GM12878 (cell line): ENCODE measurements at regions not wholly inside any gene's neighbourhood (a gene's known extent, or its start where the extent isn't known, plus 50 kb on each side); places are given as distances from the start of the nearest gene placed in this dataset.

ENCODE experiments used
- CTCF ChIP-seq, 3 experiments: IDR thresholded peaks in 2 of 3; conservative IDR thresholded peaks in 1 of 3; 2 replicates each; pipeline ENCODE4 v1.5.1; 2011; ENCODE audit warnings: low read depth in 3 of 3, low read length in 3 of 3, mild to moderate bottlenecking in 3 of 3, control low read depth in 2 of 3, moderate library complexity in 2 of 3, inconsistent platforms in 1 of 3, mixed read lengths in 1 of 3; ENCODE audit not compliant: control insufficient read depth in 2 of 3, insufficient read depth in 1 of 3; ENCODE audit errors: extremely low read depth in 1 of 3
- EED ChIP-seq: sonication (generic); IDR thresholded peaks from 2 replicates; pipeline ENCODE4 v1.6.1; 2016; ENCODE audit warnings: antibody characterized with exemption, low read depth
- ETV6 ChIP-seq, 2 experiments: fragments of 450-650 bp in 1 of 2; IDR thresholded peaks in 1 of 2; conservative IDR thresholded peaks in 1 of 2; 2 replicates each; pipeline ENCODE4 v1.6.1; 2014; ENCODE audit warnings: antibody characterized with exemption in 1 of 2, borderline replicate concordance in 1 of 2, low read depth in 1 of 2, mild to moderate bottlenecking in 1 of 2, moderate library complexity in 1 of 2
- EZH2 ChIP-seq: IDR thresholded peaks from 2 replicates; pipeline ENCODE4 v1.6.1; 2012; ENCODE audit warnings: low read depth, mild to moderate bottlenecking, control low read depth, inconsistent platforms, low read length, borderline replicate concordance; ENCODE audit not compliant: control insufficient read depth
- GATAD2B ChIP-seq: fragments of 450-650 bp; conservative IDR thresholded peaks from 2 replicates; pipeline ENCODE4 v1.6.1; 2017; ENCODE audit warnings: low read depth, mild to moderate bottlenecking, moderate library complexity
- IKZF2 ChIP-seq, 2 experiments: fragments of 450-650 bp; IDR thresholded peaks; 2 replicates each; pipeline ENCODE4 v1.6.1; 2017; ENCODE audit warnings: mild to moderate bottlenecking in 2 of 2, moderate library complexity in 2 of 2
- IRF4 ChIP-seq: IDR thresholded peaks from 2 replicates; pipeline ENCODE4 v1.6.1; 2011; ENCODE audit warnings: low read depth, low read length
- JUNB ChIP-seq: IDR thresholded peaks from 2 replicates; pipeline ENCODE4 v1.6.1; 2016; ENCODE audit warnings: antibody characterized with exemption, mild to moderate bottlenecking
- MEF2B ChIP-seq: fragments of 450-650 bp; IDR thresholded peaks from 2 replicates; pipeline ENCODE4 v1.6.1; 2018; ENCODE audit warnings: mild to moderate bottlenecking, moderate library complexity; ENCODE audit not compliant: partially characterized antibody, poor library complexity, severe bottlenecking
- POLR2A ChIP-seq: IDR thresholded peaks from 2 replicates; pipeline ENCODE4 v1.6.1; 2011; ENCODE audit warnings: low read depth, mild to moderate bottlenecking, low read length
- SP1 ChIP-seq: IDR thresholded peaks from one replicate; pipeline ENCODE4 v1.6.1; 2011; ENCODE audit warnings: low read depth, low read length

DNA sequence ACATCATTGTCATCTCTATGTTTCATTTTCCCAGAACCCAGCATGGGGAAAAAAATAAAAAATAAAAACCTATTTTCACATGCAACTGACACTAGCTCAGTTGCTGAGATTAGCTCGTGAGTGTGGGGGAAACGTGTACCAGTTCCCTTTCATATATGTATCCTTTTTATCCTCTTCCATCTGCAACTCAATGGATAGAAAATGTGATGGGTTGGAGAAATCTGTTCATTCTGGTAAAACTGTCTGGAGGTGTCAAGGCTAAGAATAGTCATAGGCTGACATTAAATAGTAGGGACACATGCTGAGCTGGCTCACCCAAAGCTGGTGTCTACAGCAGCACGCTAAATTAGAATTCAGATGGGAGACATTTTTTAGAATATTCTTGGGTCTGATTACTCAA lies 519.3 kb downstream of the ELAVL2 start:
- TF ChIP-seq SP1 = no peak
- no peak for TF ChIP-seq JUNB
- TF ChIP-seq IRF4 = no peak
- no peak for TF ChIP-seq CTCF (IDR thresholded peaks at IDR 0.05 in 2 of 3, conservative IDR thresholded peaks at IDR 0.05 in 1 of 3; ENCODE audit: control insufficient read depth in 2 of 3, extremely low read depth in 1 of 3, insufficient read depth in 1 of 3, low read depth in 3 of 3, low read length in 3 of 3)
- TF ChIP-seq EZH2 = no peak
- no peak for TF ChIP-seq POLR2A
- no peak for TF ChIP-seq ETV6 (conservative IDR thresholded peaks at IDR 0.05 in 1 of 2, IDR thresholded peaks at IDR 0.05 in 1 of 2; ENCODE audit: borderline replicate concordance in 1 of 2, low read depth in 1 of 2)
- no peak for TF ChIP-seq EED
- TF ChIP-seq MEF2B = no peak
- TF ChIP-seq IKZF2 (IDR thresholded peaks at IDR 0.05) = no peak
- TF ChIP-seq GATAD2B = no peak
